ENCODE measurements at regions not wholly inside any gene's neighbourhood (a gene's known extent, or its start where the extent isn't known, plus 50 kb on each side); places are given as distances from the start of the nearest gene placed in this dataset.
A peak's percentile ranks its signal among the peaks of the same experiment; 100 is the strongest.

- no peaks in the 10 kb centered on the region for H4K20me1 ChIP-seq (ENCODE audit: insufficient read depth)
- no peak for TF ChIP-seq ATF3 (IDR thresholded peaks at IDR 0.05)
- TF ChIP-seq RAD21 (IDR thresholded peaks at IDR 0.05; ENCODE audit: low read depth), result peak; percentile 68
- TF ChIP-seq CTCF (IDR thresholded peaks at IDR 0.05 in 2 of 3, conservative IDR thresholded peaks at IDR 0.05 in 1 of 3; ENCODE audit: borderline replicate concordance in 1 of 3, insufficient read depth in 1 of 3, low read depth in 2 of 3, low read length in 2 of 3), result peak; percentile 28 to 74 (median 45); a peak in 5 of 6 replicates
- H3K9me3 ChIP-seq (ENCODE audit: control insufficient read depth in 1 of 2, insufficient read depth in 1 of 2, low read depth in 1 of 2, low read length in 2 of 2), result no peaks in the 10 kb centered on the region
- ChIA-PET RAD21 (ENCODE audit: low non-redundant PET in 1 of 2, low total read pairs in 2 of 2, uncharacterized antibody in 2 of 2, unreplicated experiment in 2 of 2) (interaction anchor here in 1 of 2 experiments (0.7 kb wide), 1 partner anchor 733 kb away, joined by 3 read pairs; no protein-coding TSS in a partner anchor), POLR2A (no interaction called here), CTCF (interaction anchor here (1.1 to 1.9 kb wide), 4 partner anchors 9 to 504 kb away, joined by 3 to 10 read pairs (median 4); no protein-coding TSS in a partner anchor)
- no peak overlapping the region for H2AFZ ChIP-seq (ENCODE audit: low read depth, low read length, poor library complexity, severe bottlenecking)
- H3K27me3 ChIP-seq (ENCODE audit: insufficient read depth, low read length), result peaks cover 50% of the 10 kb centered on the region
- no peak overlapping the region for H3K4me3 ChIP-seq (replicated peaks in 1 of 2; ENCODE audit: low read depth in 1 of 2, low read length in 2 of 2)
- H3K4me1 ChIP-seq (ENCODE audit: control insufficient read depth in 1 of 2, insufficient read depth in 2 of 2, low read length in 2 of 2), result peaks cover 0 to 4% of the 10 kb centered on the region in 2 experiments; a peak in 1 of 4 replicates
- no peak overlapping the region for H3K9ac ChIP-seq (ENCODE audit: low read length)
- no peaks in the 10 kb centered on the region for H3K79me2 ChIP-seq (ENCODE audit: insufficient read depth, low read length)
- BruUV-seq (replicated peaks), result no TSS peak
- no peaks in the 10 kb centered on the region for H3K36me3 ChIP-seq (ENCODE audit: control insufficient read depth in 1 of 2, insufficient read depth in 2 of 2, low read length in 2 of 2)
- ATAC-seq (peak; percentile 59; the same call in 1 of the 2 replicates), DNase-seq (ENCODE audit: low read depth, low spot score) (no peak)
- no peak overlapping the region for H3K4me2 ChIP-seq (ENCODE audit: low read length)
- intact Hi-C loops (cut with micrococcal nuclease), result loop anchor here (2.0 to 5.0 kb wide), 3 partner anchors 505 to 635 kb away; no protein-coding TSS in a partner anchor
- no peaks in the 10 kb centered on the region for H3K9me2 ChIP-seq (ENCODE audit: insufficient read depth)
- H3K27ac ChIP-seq (ENCODE audit: low read depth, low read length), result no peak overlapping the region
Observed at GRCh38 chr2:222057347-222058073, 241.3 kb downstream of the PAX3 start.

GRCh38 chr2:222055328-222055727 is 243.5 kb downstream of the PAX3 start:
- Histone ChIP-seq H3K4me3 (replicated peaks in 1 of 2; ENCODE audit: low read depth in 1 of 2, low read length in 2 of 2) (no peak overlapping the region), H3K9me3 (ENCODE audit: control insufficient read depth in 1 of 2, insufficient read depth in 1 of 2, low read depth in 1 of 2, low read length in 2 of 2) (no peaks in the 10 kb centered on the region), H3K9me2 (ENCODE audit: insufficient read depth) (no peaks in the 10 kb centered on the region), H3K27ac (ENCODE audit: low read depth, low read length) (no peak overlapping the region), H3K27me3 (ENCODE audit: insufficient read depth, low read length) (peaks cover 43% of the 10 kb centered on the region), H3K9ac (ENCODE audit: low read length) (no peak overlapping the region), H4K20me1 (ENCODE audit: insufficient read depth) (no peaks in the 10 kb centered on the region), H3K79me2 (ENCODE audit: insufficient read depth, low read length) (no peaks in the 10 kb centered on the region), H3K36me3 (ENCODE audit: control insufficient read depth in 1 of 2, insufficient read depth in 2 of 2, low read length in 2 of 2) (no peaks in the 10 kb centered on the region), H3K4me2 (ENCODE audit: low read length) (no peak overlapping the region), H2AFZ (ENCODE audit: low read depth, low read length, poor library complexity, severe bottlenecking) (no peak overlapping the region), H3K4me1 (ENCODE audit: control insufficient read depth in 1 of 2, insufficient read depth in 2 of 2, low read length in 2 of 2) (peaks cover 0 to 4% of the 10 kb centered on the region in 2 experiments; a peak in 1 of 4 replicates)
- no TSS peak for BruUV-seq (replicated peaks)
- POLR2A ChIA-PET, result no interaction called here
- CTCF ChIA-PET, result interaction anchor here (0.9 to 1.2 kb wide), 2 partner anchors 30 to 506 kb away, joined by 3 read pairs; no protein-coding TSS in a partner anchor
- no peak for ATAC-seq
- no peak for DNase-seq (ENCODE audit: low read depth, low spot score)
- intact Hi-C loops (cut with micrococcal nuclease), result loop anchor here (5.0 kb wide), 2 partner anchors 507 to 637 kb away; no protein-coding TSS in a partner anchor
- RAD21 ChIA-PET (ENCODE audit: low non-redundant PET in 1 of 2, low total read pairs in 2 of 2, uncharacterized antibody in 2 of 2, unreplicated experiment in 2 of 2), result no interaction called here
- TF ChIP-seq YY1 (IDR thresholded peaks at IDR 0.05; ENCODE audit: extremely low read depth, insufficient replicate concordance, low read depth, low read length) (no peak), ZNF274 (IDR thresholded peaks at IDR 0.05; ENCODE audit: low read depth, low read length) (no peak), ZBTB33 (IDR thresholded peaks at IDR 0.05; ENCODE audit: extremely low read depth, insufficient replicate concordance, low read length) (no peak), ZFX (IDR thresholded peaks at IDR 0.05) (no peak), CBX3 (IDR thresholded peaks at IDR 0.05; ENCODE audit: low read depth) (no peak), CEBPB (IDR thresholded peaks at IDR 0.05; ENCODE audit: low read depth) (no peak), SRF (IDR thresholded peaks at IDR 0.05; ENCODE audit: low read depth) (no peak), EZH2phosphoT487 (IDR thresholded peaks at IDR 0.05; ENCODE audit: borderline replicate concordance) (no peak), EGR1 (IDR thresholded peaks at IDR 0.05; ENCODE audit: low read depth) (no peak), EZH2 (IDR thresholded peaks at IDR 0.05) (no peak), TCF7L2 (IDR thresholded peaks at IDR 0.05; ENCODE audit: borderline replicate concordance, extremely low read depth, insufficient read depth, insufficient read length) (no peak), SIN3A (IDR thresholded peaks at IDR 0.05; ENCODE audit: low read depth) (no peak)

Data from HCT116 (cell line).